NOMO-1 treated with dmso at 0.1 percent for 144 hours (cell line): ENCODE measurements at regions not wholly inside any gene's neighbourhood (a gene's known extent, or its start where the extent isn't known, plus 50 kb on each side); places are given as distances from the start of the nearest gene placed in this dataset.

Experiments
- DNase-seq: peaks from one replicate; lab custom pipeline; 2025; ENCODE audit not compliant: unreplicated experiment; lab: John Stamatoyannopoulos, UW

- no peak for DNase-seq
Measured at GRCh38 chr6:164185471-164185871, 771.0 kb downstream of the QKI start.

GRCh38 chr6:164184410-164184809 is 769.9 kb downstream of the QKI start:
- no peak for DNase-seq

- DNase-seq: no peak
Measured at GRCh38 chr6:164183556-164184123, 769.1 kb downstream of the QKI start.

- no peak for DNase-seq
Measured at GRCh38 chr6:164178679-164179332, 764.3 kb downstream of the QKI start.

GRCh38 chr6:164169355-164169754 is 754.8 kb downstream of the QKI start:
- no peak for DNase-seq

- no peak for DNase-seq
Measured at GRCh38 chr6:164168595-164168994, 754.1 kb downstream of the QKI start.

- no peak for DNase-seq
Measured at GRCh38 chr6:164167873-164168405, 753.4 kb downstream of the QKI start.

- no peak for DNase-seq
Measured at GRCh38 chr6:164166996-164167395, 752.5 kb downstream of the QKI start.

- DNase-seq: no peak
Measured at GRCh38 chr6:164166515-164166914, 752.0 kb downstream of the QKI start.

GRCh38 chr6:164164876-164165275 is 750.4 kb downstream of the QKI start:
- no peak for DNase-seq

GRCh38 chr6:164163239-164163638 is 748.7 kb downstream of the QKI start:
- DNase-seq: no peak

GRCh38 chr6:164159061-164159460 is 744.5 kb downstream of the QKI start:
- no peak for DNase-seq

GRCh38 chr6:164154588-164154987 is 740.1 kb downstream of the QKI start:
- DNase-seq: no peak

GRCh38 chr6:164152611-164153010 is 738.1 kb downstream of the QKI start:
- no peak for DNase-seq

GRCh38 chr6:164151161-164152120 is 736.9 kb downstream of the QKI start:
- no peak for DNase-seq

GRCh38 chr6:164150232-164150631 is 735.7 kb downstream of the QKI start:
- no peak for DNase-seq

- no peak for DNase-seq
Measured at GRCh38 chr6:164148788-164149187, 734.3 kb downstream of the QKI start.

- no peak for DNase-seq
Measured at GRCh38 chr6:164144316-164144715, 729.8 kb downstream of the QKI start.

GRCh38 chr6:164142322-164142721 is 727.8 kb downstream of the QKI start:
- no peak for DNase-seq

- DNase-seq: no peak
Measured at GRCh38 chr6:164135511-164136132, 721.1 kb downstream of the QKI start.

- DNase-seq: no peak
Measured at GRCh38 chr6:164133095-164133494, 718.6 kb downstream of the QKI start.
